LNCaP clone FGC (cell line): ENCODE measurements at regions not wholly inside any gene's neighbourhood (a gene's known extent, or its start where the extent isn't known, plus 50 kb on each side); places are given as distances from the start of the nearest gene placed in this dataset.
"Not testable (repeated sequence)": the region's sequence is repeated elsewhere in the genome, so short reads cannot be mapped to it uniquely, and the experiment has no call there.

ENCODE experiments used
- DNase-seq: peaks from one replicate; pipeline ENCODE4 v3.0.0-alpha.2; 2011; ENCODE audit warnings: low read depth
- H3K4me3 ChIP-seq: 2 replicates; pipeline ENCODE4 v1.5.1; 2011; ENCODE audit warnings: mild to moderate bottlenecking, low read depth, low read length, control low read depth
- TF ChIP-seq, protein P1 (sequence below): IDR thresholded peaks from 2 replicates; pipeline ENCODE4 v1.5.1; 2012; ENCODE audit warnings: mild to moderate bottlenecking; ENCODE audit not compliant: control insufficient read depth, insufficient read depth; ENCODE audit errors: extremely low read depth

- H3K4me3 ChIP-seq, result no peak overlapping the region
- TF ChIP-seq, protein P1, sequence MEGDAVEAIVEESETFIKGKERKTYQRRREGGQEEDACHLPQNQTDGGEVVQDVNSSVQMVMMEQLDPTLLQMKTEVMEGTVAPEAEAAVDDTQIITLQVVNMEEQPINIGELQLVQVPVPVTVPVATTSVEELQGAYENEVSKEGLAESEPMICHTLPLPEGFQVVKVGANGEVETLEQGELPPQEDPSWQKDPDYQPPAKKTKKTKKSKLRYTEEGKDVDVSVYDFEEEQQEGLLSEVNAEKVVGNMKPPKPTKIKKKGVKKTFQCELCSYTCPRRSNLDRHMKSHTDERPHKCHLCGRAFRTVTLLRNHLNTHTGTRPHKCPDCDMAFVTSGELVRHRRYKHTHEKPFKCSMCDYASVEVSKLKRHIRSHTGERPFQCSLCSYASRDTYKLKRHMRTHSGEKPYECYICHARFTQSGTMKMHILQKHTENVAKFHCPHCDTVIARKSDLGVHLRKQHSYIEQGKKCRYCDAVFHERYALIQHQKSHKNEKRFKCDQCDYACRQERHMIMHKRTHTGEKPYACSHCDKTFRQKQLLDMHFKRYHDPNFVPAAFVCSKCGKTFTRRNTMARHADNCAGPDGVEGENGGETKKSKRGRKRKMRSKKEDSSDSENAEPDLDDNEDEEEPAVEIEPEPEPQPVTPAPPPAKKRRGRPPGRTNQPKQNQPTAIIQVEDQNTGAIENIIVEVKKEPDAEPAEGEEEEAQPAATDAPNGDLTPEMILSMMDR, result no peak
- DNase-seq, result no peak
Measured at GRCh38 chr6:56875523-56875922, 79.4 kb upstream of the BEND6 start.

DNA sequence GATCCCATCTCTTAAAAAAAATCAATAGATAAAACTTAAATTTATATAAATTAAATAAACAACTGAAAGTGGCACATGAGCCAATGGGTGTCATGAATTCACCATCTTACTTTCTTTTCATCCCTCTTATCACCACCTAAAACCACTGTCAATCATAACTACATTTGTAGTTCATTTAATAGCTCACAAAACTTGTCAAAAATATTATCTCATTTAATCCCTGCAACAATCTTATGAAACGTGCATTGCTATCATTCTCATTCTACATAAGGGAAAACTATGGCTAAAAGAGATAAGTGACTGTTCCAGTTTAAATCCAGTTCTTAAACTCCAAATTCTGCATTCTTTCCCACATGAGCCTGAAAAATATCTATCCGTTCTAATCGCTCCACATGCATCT, 80.6 kb upstream of the BEND6 start:
- no peak overlapping the region for H3K4me3 ChIP-seq
- TF ChIP-seq, protein P1, result no peak
- DNase-seq, result no peak

DNA sequence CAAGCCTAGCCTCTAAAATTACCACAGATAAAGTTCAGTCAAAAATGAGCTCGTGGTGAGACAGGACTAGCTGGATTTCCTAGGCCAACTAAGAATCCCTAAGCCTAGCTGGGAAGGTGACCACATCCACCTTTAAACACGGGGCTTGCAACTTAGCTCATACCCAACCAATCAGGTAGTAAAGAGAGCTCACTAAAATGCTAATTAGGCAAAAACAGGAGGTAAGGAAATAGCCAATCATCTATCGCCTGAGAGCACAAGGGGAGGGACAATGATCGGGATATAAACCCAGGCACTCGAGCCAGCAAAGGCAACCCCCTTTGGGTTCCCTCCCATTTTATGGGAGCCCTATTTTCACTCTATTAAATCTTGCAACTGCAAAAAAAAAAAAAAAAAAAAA, 84.9 kb upstream of the BEND6 start:
- not testable (repeated sequence) for H3K4me3 ChIP-seq, DNase-seq

- no peak overlapping the region for H3K4me3 ChIP-seq
- TF ChIP-seq, protein P1, result no peak
- DNase-seq, result no peak
Measured at GRCh38 chr6:56869346-56869745, 85.6 kb upstream of the BEND6 start.

DNA sequence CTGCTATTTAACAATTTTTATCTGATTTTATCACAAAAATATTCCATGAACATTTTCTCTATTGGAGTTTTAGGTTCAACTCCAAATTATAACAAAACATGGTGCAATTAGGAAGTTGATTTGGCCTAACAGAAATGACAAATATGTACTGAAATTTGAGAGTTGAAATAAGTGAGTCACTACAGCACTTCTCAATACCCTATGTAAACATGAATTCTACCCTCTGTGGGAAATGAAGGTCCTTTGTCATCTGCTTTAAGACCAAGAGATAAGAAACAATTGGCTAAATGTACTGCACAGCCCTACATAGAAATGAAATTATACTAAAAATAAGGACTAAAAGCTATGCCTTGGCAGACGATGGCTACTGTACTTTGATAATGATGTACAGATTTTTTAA, 86.2 kb upstream of the BEND6 start:
- TF ChIP-seq, protein P1, result no peak
- no peak for DNase-seq
- no peak overlapping the region for H3K4me3 ChIP-seq

GRCh38 chr6:56866917-56867522, 87.9 kb upstream of the BEND6 start:
- no peak for DNase-seq

GRCh38 chr6:56865081-56865875, 89.6 kb upstream of the BEND6 start:
- TF ChIP-seq, protein P1, result no peak
- DNase-seq, result no peak
- no peak overlapping the region for H3K4me3 ChIP-seq

More at GRCh38 chr6:56866917-56867522, 87.9 kb upstream of the BEND6 start:
- TF ChIP-seq, protein P1, result no peak
- H3K4me3 ChIP-seq, result no peak overlapping the region
